ENCODE measurements at regions not wholly inside any gene's neighbourhood (a gene's known extent, or its start where the extent isn't known, plus 50 kb on each side); places are given as distances from the start of the nearest gene placed in this dataset.

DNA sequence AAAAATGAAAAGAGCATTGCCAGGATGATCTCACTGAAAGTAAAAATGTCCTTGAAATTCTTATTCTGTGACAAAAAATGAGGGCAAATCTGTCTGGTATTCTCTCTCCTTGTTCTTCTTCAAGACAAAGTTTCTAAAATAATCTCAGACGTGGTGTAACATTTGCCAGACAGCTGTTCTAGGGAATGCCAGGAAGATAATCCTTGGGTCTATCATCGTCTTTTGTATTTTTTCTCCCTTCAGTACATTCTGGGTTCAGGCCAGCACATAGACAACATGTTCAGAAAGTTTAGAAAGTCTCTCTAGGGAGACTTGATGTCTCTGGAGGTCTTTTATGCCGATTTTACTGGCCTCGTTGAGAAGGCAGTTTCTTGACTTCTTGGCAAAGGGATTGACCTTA, 121.2 kb upstream of the HES1 start:
- TF ChIP-seq, protein P1, sequence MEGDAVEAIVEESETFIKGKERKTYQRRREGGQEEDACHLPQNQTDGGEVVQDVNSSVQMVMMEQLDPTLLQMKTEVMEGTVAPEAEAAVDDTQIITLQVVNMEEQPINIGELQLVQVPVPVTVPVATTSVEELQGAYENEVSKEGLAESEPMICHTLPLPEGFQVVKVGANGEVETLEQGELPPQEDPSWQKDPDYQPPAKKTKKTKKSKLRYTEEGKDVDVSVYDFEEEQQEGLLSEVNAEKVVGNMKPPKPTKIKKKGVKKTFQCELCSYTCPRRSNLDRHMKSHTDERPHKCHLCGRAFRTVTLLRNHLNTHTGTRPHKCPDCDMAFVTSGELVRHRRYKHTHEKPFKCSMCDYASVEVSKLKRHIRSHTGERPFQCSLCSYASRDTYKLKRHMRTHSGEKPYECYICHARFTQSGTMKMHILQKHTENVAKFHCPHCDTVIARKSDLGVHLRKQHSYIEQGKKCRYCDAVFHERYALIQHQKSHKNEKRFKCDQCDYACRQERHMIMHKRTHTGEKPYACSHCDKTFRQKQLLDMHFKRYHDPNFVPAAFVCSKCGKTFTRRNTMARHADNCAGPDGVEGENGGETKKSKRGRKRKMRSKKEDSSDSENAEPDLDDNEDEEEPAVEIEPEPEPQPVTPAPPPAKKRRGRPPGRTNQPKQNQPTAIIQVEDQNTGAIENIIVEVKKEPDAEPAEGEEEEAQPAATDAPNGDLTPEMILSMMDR (IDR thresholded peaks at IDR 0.05; ENCODE audit: low read depth, low read length, missing input control) = no peak
- TF ChIP-seq, protein P2, sequence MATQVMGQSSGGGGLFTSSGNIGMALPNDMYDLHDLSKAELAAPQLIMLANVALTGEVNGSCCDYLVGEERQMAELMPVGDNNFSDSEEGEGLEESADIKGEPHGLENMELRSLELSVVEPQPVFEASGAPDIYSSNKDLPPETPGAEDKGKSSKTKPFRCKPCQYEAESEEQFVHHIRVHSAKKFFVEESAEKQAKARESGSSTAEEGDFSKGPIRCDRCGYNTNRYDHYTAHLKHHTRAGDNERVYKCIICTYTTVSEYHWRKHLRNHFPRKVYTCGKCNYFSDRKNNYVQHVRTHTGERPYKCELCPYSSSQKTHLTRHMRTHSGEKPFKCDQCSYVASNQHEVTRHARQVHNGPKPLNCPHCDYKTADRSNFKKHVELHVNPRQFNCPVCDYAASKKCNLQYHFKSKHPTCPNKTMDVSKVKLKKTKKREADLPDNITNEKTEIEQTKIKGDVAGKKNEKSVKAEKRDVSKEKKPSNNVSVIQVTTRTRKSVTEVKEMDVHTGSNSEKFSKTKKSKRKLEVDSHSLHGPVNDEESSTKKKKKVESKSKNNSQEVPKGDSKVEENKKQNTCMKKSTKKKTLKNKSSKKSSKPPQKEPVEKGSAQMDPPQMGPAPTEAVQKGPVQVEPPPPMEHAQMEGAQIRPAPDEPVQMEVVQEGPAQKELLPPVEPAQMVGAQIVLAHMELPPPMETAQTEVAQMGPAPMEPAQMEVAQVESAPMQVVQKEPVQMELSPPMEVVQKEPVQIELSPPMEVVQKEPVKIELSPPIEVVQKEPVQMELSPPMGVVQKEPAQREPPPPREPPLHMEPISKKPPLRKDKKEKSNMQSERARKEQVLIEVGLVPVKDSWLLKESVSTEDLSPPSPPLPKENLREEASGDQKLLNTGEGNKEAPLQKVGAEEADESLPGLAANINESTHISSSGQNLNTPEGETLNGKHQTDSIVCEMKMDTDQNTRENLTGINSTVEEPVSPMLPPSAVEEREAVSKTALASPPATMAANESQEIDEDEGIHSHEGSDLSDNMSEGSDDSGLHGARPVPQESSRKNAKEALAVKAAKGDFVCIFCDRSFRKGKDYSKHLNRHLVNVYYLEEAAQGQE (IDR thresholded peaks at IDR 0.05) = no peak
- no peak for TF ChIP-seq SP1 (IDR thresholded peaks at IDR 0.05)
- TF ChIP-seq, protein P3, sequence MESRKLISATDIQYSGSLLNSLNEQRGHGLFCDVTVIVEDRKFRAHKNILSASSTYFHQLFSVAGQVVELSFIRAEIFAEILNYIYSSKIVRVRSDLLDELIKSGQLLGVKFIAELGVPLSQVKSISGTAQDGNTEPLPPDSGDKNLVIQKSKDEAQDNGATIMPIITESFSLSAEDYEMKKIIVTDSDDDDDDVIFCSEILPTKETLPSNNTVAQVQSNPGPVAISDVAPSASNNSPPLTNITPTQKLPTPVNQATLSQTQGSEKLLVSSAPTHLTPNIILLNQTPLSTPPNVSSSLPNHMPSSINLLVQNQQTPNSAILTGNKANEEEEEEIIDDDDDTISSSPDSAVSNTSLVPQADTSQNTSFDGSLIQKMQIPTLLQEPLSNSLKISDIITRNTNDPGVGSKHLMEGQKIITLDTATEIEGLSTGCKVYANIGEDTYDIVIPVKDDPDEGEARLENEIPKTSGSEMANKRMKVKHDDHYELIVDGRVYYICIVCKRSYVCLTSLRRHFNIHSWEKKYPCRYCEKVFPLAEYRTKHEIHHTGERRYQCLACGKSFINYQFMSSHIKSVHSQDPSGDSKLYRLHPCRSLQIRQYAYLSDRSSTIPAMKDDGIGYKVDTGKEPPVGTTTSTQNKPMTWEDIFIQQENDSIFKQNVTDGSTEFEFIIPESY (IDR thresholded peaks at IDR 0.05) = no peak
- no peak for TF ChIP-seq RAD21 (IDR thresholded peaks at IDR 0.05)

Data from liver (tissue), 3 donors.